ENCODE measurements at regions not wholly inside any gene's neighbourhood (a gene's known extent, or its start where the extent isn't known, plus 50 kb on each side); places are given as distances from the start of the nearest gene placed in this dataset.

GRCh38 chr12:91565846-91566245 is 383.2 kb upstream of the DCN start:
- Histone ChIP-seq H3K36me3 (ENCODE audit: low read depth) (no peaks in the 10 kb centered on the region), H3K4me2 (no peak overlapping the region), H3K4me1 (replicated peaks; ENCODE audit: insufficient read depth) (no peaks in the 10 kb centered on the region), H4K20me1 (ENCODE audit: insufficient read depth) (no peaks in the 10 kb centered on the region), H3K9me2 (ENCODE audit: insufficient read depth) (no peaks in the 10 kb centered on the region), H2AFZ (no peak overlapping the region), H3K4me3 (no peak overlapping the region), H3F3A (ENCODE audit: insufficient read depth, low read depth) (no peaks in the 10 kb centered on the region), H3K27me3 (ENCODE audit: insufficient read depth, low read depth) (no peaks in the 10 kb centered on the region), H3K27ac (no peak overlapping the region), H3K9me3 (ENCODE audit: insufficient read depth, low read depth) (no peaks in the 10 kb centered on the region), H3K79me2 (ENCODE audit: low read depth) (no peaks in the 10 kb centered on the region)
- intact Hi-C loops (cut with micrococcal nuclease; ENCODE audit: unreplicated experiment) = no loop called here
- no peak for DNase-seq
- ChIA-PET POLR2A (ENCODE audit: unreplicated experiment) (no interaction called here), CTCF (no interaction called here)
- no peak for TF ChIP-seq EZH2 (IDR thresholded peaks at IDR 0.05; ENCODE audit: low read depth)
- TF ChIP-seq, protein P1, sequence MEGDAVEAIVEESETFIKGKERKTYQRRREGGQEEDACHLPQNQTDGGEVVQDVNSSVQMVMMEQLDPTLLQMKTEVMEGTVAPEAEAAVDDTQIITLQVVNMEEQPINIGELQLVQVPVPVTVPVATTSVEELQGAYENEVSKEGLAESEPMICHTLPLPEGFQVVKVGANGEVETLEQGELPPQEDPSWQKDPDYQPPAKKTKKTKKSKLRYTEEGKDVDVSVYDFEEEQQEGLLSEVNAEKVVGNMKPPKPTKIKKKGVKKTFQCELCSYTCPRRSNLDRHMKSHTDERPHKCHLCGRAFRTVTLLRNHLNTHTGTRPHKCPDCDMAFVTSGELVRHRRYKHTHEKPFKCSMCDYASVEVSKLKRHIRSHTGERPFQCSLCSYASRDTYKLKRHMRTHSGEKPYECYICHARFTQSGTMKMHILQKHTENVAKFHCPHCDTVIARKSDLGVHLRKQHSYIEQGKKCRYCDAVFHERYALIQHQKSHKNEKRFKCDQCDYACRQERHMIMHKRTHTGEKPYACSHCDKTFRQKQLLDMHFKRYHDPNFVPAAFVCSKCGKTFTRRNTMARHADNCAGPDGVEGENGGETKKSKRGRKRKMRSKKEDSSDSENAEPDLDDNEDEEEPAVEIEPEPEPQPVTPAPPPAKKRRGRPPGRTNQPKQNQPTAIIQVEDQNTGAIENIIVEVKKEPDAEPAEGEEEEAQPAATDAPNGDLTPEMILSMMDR (conservative IDR thresholded peaks at IDR 0.05) = no peak
- no TSS peak for BruUV-seq (replicated peaks)

- Histone ChIP-seq H3K4me3 (no peak overlapping the region), H3K9me3 (ENCODE audit: insufficient read depth, low read depth) (no peaks in the 10 kb centered on the region), H3K36me3 (ENCODE audit: low read depth) (no peaks in the 10 kb centered on the region), H3K4me2 (no peak overlapping the region), H3K27ac (no peak overlapping the region), H3K27me3 (ENCODE audit: insufficient read depth, low read depth) (no peaks in the 10 kb centered on the region), H3F3A (ENCODE audit: insufficient read depth, low read depth) (no peaks in the 10 kb centered on the region), H2AFZ (no peak overlapping the region), H3K4me1 (replicated peaks; ENCODE audit: insufficient read depth) (no peaks in the 10 kb centered on the region), H3K9me2 (ENCODE audit: insufficient read depth) (no peaks in the 10 kb centered on the region), H3K79me2 (ENCODE audit: low read depth) (no peaks in the 10 kb centered on the region), H4K20me1 (ENCODE audit: insufficient read depth) (no peaks in the 10 kb centered on the region)
- DNase-seq = no peak
- TF ChIP-seq, protein P1 (conservative IDR thresholded peaks at IDR 0.05) = no peak
- TF ChIP-seq EZH2 (IDR thresholded peaks at IDR 0.05; ENCODE audit: low read depth) = no peak
- intact Hi-C loops (cut with micrococcal nuclease; ENCODE audit: unreplicated experiment) = no loop called here
- CTCF ChIA-PET = no interaction called here
- BruUV-seq (replicated peaks) = no TSS peak
- POLR2A ChIA-PET (ENCODE audit: unreplicated experiment) = no interaction called here
Measured at GRCh38 chr12:91565246-91565645, 382.6 kb upstream of the DCN start.

DNA sequence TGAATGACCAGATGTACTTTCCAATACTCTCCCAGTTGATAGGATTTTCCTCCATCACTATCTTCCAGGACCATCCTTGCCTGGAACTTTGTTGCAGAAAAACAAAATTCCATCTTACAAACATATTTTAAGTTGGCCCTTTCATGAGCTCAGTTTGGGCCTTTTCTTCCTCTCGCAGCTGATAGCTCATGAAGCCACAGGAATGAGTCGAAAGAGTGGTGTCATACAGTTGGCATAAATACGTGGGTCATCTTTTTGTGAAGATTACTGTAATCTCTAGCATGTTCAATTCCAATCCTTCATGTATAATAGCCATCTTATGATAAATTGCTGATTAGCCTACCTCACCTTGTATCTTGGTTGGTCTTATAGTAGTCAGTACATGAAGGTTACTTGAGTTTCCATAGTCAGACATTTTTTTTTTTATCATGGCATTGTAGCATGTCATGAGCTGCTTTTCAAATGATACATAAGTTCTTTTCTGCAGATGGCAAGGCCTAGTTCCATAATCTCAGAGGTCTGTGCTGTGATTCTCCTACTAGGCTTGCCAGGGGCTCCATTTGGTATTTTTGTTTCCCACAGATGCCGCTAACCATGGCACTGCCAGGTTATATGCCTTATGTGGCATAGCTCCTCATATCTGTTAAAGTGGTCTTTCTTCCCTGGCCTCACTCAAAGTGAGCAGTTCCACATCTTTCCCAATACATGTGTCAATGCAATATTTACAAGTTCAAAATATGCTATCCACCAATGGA is 380.6 kb upstream of the DCN start:
- ChIA-PET CTCF (no interaction called here), POLR2A (ENCODE audit: unreplicated experiment) (no interaction called here)
- Histone ChIP-seq H3K4me3 (no peak overlapping the region), H3K27me3 (ENCODE audit: insufficient read depth, low read depth) (no peaks in the 10 kb centered on the region), H3K4me2 (no peak overlapping the region), H4K20me1 (ENCODE audit: insufficient read depth) (no peaks in the 10 kb centered on the region), H3K36me3 (ENCODE audit: low read depth) (no peaks in the 10 kb centered on the region), H3K79me2 (ENCODE audit: low read depth) (no peaks in the 10 kb centered on the region), H2AFZ (no peak overlapping the region; the same call in 1 of the 2 replicates), H3F3A (ENCODE audit: insufficient read depth, low read depth) (no peaks in the 10 kb centered on the region), H3K4me1 (replicated peaks; ENCODE audit: insufficient read depth) (no peaks in the 10 kb centered on the region), H3K27ac (no peak overlapping the region), H3K9me2 (ENCODE audit: insufficient read depth) (no peaks in the 10 kb centered on the region), H3K9me3 (ENCODE audit: insufficient read depth, low read depth) (no peaks in the 10 kb centered on the region)
- DNase-seq = no peak
- TF ChIP-seq EZH2 (IDR thresholded peaks at IDR 0.05; ENCODE audit: low read depth) = no peak
- TF ChIP-seq, protein P1 (conservative IDR thresholded peaks at IDR 0.05) = no peak
- BruUV-seq (replicated peaks) = no TSS peak
- intact Hi-C loops (cut with micrococcal nuclease; ENCODE audit: unreplicated experiment) = no loop called here

Data from PC-9 (cell line).